ENCODE measurements at regions not wholly inside any gene's neighbourhood (a gene's known extent, or its start where the extent isn't known, plus 50 kb on each side); places are given as distances from the start of the nearest gene placed in this dataset.

DNA sequence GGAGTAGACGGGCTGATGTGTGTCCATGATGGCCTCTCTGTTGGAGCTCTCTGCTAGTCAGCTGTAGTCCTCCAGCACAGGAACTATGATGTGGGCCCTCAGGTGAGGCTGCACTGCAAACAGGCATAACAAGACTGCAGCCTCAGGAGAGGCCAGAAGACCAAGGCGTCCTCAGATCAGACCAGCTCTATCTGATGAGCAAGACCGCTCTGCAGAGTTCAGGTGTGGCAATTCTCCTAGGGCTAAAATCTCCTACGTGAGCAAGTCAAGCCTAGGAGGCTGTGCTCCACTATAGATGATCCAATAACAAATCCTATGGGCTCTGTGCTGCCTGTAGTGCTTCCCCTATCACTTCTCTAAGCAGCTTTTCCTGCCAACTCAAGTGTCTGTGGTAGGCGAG is 633.4 kb upstream of the SYNCRIP start:
- H3K4me3 ChIP-seq (ENCODE audit: low read depth, low read length) = no peak overlapping the region
- DNase-seq (ENCODE audit: low read depth) = no peak
- TF ChIP-seq, protein P1, sequence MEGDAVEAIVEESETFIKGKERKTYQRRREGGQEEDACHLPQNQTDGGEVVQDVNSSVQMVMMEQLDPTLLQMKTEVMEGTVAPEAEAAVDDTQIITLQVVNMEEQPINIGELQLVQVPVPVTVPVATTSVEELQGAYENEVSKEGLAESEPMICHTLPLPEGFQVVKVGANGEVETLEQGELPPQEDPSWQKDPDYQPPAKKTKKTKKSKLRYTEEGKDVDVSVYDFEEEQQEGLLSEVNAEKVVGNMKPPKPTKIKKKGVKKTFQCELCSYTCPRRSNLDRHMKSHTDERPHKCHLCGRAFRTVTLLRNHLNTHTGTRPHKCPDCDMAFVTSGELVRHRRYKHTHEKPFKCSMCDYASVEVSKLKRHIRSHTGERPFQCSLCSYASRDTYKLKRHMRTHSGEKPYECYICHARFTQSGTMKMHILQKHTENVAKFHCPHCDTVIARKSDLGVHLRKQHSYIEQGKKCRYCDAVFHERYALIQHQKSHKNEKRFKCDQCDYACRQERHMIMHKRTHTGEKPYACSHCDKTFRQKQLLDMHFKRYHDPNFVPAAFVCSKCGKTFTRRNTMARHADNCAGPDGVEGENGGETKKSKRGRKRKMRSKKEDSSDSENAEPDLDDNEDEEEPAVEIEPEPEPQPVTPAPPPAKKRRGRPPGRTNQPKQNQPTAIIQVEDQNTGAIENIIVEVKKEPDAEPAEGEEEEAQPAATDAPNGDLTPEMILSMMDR (IDR thresholded peaks at IDR 0.05; ENCODE audit: control insufficient read depth, extremely low read depth, insufficient read depth) = no peak

DNA sequence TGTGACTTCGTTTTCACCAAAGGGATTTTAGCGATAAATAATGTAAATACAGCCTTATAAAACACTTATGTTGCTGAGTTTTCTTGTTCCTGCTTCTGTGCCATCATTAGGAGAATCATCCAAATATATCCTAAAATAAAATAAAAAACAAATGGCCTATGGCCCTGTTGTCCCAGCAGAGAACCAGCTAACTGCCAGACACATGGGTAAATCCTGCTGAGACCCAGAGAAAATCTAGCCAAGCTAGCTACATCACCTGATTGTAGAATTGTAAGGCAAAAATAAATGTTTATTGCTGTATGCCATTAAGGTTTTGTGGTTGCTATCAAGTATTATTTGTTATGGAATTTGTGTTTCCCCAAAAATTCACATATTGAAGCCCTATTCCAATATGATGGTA is 631.2 kb upstream of the SYNCRIP start:
- TF ChIP-seq, protein P1 (IDR thresholded peaks at IDR 0.05; ENCODE audit: control insufficient read depth, extremely low read depth, insufficient read depth) = no peak
- DNase-seq (ENCODE audit: low read depth) = no peak

DNA sequence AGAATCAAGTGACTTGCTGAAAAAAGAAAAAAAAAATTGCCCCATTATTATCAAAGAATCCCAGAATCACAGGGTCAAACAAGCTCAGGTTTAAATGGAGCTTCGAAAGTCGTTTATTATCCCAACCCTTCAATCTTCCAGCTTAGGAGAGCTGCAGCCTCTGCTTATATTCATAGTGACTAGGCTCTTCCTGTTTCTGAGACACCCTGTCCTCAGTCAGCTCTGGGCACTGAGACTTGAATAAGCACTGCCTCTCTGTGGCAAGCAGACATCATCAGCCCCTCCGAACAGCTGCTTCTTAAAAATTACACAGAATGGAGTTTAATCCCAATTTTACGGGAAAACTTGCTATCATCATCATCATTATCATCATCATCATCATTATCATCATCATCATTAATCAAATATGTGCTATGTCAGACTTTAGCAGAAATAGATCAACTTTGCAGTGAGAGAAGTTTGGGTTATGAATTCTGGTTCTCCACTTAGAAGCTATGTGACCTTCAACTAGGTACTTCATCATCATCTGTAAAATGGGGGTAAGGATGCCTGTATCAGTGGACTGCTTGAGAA is 614.0 kb upstream of the SYNCRIP start:
- TF ChIP-seq, protein P1 (IDR thresholded peaks at IDR 0.05; ENCODE audit: control insufficient read depth, extremely low read depth, insufficient read depth) = no peak

More for the DNA sequence above, 631.2 kb upstream of the SYNCRIP start:
- no peak overlapping the region for H3K4me3 ChIP-seq (ENCODE audit: low read depth, low read length)

DNA sequence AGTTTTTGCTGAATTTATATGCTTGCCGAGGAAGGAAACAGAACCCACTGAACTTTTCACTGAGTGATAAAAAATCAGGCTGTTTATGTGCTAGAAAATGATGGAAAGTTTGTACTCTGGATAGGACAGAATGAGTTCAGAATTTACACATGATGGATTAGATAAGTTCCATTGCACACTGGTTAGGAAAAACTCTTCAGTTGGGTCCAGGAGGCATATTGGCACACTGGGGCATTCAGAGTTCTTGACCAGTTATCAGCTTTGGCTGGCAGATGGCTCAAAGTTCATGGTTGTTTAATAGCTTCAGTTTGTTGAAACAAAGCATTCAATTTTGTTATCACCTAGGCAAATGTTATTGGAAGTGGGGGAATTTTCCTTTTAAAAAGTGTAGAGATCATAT is 613.3 kb upstream of the SYNCRIP start:
- TF ChIP-seq, protein P1 (IDR thresholded peaks at IDR 0.05; ENCODE audit: control insufficient read depth, extremely low read depth, insufficient read depth) = no peak
- no peak for DNase-seq (ENCODE audit: low read depth)
- no peak overlapping the region for H3K4me3 ChIP-seq (ENCODE audit: low read depth, low read length)

More for the DNA sequence above, 614.0 kb upstream of the SYNCRIP start:
- DNase-seq (ENCODE audit: low read depth) = no peak
- H3K4me3 ChIP-seq (ENCODE audit: low read depth, low read length) = no peak overlapping the region

DNA sequence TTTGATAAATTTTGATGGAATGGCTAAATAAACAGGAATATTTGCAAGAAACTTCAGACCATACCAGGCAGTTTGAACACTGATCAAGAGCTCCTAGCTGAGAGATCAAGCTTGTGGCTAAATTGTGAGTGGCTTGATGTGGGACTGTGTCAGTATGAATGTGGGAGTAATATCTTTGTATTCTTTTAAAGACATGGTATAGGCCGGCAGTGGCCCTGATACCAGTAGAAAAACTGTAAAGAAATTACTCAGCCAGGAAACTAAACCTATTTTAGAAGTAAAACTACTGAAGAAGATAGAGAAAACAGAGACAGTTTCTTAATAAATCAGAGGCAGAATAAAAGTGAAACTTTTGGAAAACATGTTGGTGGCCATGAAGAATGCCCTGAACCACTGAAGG is 608.4 kb upstream of the SYNCRIP start:
- TF ChIP-seq, protein P1 (IDR thresholded peaks at IDR 0.05; ENCODE audit: control insufficient read depth, extremely low read depth, insufficient read depth) = no peak
- no peak for DNase-seq (ENCODE audit: low read depth)
- no peak overlapping the region for H3K4me3 ChIP-seq (ENCODE audit: low read depth, low read length)

DNA sequence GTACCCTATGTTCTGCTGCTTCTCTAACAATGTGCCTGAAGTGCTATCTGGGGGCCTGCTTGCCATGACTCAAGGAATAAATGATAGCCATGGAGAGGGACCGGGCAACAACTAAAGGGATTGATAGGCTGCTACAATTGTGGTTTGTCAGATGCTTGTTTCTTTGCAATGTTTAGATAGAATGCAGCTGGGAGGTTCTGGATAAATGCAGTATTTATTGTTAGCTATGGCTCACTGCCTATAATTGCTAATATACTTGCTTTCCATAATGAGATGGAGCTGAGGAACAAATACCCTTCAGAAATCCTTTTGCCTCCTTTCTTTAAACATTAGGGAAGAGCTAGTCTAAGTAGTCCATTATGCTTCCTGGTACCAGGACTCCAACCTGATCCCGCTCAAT is 575.2 kb upstream of the SYNCRIP start:
- H3K4me3 ChIP-seq (ENCODE audit: low read depth, low read length) = no peak overlapping the region
- DNase-seq (ENCODE audit: low read depth) = no peak
- TF ChIP-seq, protein P1 (IDR thresholded peaks at IDR 0.05; ENCODE audit: control insufficient read depth, extremely low read depth, insufficient read depth) = no peak

DNA sequence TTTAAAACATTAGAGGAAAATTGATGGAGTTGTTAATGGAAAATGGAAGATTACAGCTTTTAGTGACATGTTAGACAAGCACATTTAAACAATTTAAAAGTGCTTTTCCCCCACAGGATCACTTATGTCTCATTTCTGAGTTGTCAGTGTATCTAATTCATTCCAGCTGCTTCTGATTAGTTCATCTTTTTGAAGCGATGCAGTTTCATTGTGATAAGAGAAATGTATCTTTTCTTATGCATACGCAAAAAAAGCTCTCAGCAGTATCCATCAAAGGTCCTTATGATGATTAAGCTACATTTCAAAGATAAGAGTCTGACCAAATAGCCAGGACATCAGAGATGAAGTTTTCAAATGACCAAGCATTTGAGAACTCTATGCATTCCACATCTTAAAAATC is 572.6 kb upstream of the SYNCRIP start:
- TF ChIP-seq, protein P1 (IDR thresholded peaks at IDR 0.05; ENCODE audit: control insufficient read depth, extremely low read depth, insufficient read depth) = no peak
- DNase-seq (ENCODE audit: low read depth) = no peak

More for the DNA sequence above, 572.6 kb upstream of the SYNCRIP start:
- H3K4me3 ChIP-seq (ENCODE audit: low read depth, low read length) = no peak overlapping the region
